ENCODE measurements at regions not wholly inside any gene's neighbourhood (a gene's known extent, or its start where the extent isn't known, plus 50 kb on each side); places are given as distances from the start of the nearest gene placed in this dataset.

DNA sequence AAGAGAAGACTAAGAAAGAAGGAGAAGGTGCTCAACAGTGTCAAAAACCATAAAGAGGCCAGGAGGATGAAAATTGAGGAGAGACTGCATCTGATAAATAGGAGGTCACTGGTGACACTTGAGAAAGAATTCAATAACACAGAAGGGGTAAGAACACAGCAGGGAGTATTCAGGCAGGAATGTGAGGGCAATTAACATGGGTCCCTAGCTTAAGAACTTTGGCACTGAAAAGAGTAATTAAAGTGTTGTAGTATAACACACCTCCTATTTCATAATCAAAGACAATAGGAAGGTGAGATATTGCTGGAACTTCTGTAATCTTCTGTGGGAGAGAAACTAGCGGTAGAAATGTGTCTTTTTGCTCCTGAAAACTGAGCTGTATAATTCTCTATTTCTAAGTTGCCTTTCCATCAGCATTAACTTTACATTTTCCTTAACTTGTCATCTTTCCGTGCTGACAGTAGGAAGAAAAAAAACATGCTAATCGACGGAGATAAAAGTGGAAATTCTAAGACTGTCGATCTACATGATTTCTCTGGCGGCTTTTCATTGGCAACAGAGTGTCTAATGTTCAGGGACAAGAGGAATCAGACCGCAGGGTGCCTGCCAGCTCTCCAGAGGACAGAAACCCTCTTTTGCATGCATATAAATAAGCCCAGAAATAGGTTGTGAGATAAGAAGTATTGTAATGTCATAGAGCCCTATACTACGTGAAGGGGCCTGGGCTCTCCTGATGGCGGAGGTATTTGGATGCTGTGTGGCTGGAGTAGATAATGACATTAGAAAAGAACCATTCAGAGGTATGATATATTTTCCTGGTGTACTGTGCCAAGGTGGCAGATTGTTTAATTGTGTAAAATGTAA is 147.9 kb upstream of the GAP43 start:
- no peak for DNase-seq

DNA sequence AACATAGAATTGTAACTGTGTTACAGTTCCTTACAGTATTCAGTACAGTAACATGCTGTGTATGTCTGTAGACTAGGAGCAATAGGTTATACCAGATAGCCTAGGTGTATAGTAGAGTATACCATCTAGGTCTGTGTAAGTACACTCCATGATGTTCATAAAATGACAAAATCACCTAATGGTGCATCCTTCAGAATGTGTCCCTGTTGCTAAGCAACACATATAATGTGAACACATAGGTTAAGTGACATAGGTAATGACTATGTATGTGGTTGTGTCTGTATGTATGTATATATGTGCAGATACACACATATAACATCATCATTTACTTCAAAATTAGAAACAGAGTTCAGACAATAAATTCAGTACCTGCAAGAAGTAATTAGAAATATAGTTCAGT is 146.8 kb upstream of the GAP43 start:
- no peak for DNase-seq

DNA sequence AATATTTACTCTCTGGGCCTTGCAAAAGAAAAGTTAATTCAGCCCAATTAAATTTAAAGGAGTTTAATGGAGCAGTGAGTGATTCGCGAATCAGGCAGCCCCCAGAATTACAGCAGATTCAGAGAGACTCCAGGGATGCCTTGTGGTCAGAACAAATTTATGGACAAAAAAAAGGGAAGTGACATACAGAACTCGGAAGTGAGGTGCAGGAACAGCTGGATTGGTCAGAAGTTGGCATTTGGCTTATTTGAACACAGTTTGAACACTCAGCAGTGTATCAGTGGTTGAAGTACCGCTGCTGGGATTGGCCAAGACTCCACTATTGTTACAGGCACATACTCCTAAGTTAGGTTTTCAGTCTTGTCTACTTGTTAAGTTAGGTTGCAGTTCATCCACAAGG is 145.0 kb upstream of the GAP43 start:
- DNase-seq = no peak

DNA sequence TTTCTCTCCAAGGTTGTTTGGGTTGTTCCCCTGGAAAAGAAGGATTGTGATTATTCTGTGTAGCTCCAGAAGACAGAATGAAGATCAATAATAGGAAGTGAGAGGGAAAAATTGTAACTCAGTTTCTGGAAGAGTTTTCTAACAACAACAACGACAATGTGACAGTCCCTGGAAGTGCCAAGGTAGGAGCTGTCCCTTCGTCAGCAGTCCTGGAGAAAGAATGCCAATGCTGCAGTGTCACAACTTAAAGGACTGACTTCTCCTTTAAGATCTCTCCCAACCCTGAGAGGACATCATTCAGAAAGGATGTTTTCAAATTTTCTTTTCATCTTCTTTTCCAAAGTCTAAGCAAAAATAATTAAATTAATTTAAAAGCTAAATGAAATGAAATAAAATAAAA is 136.4 kb upstream of the GAP43 start:
- no peak for DNase-seq

DNA sequence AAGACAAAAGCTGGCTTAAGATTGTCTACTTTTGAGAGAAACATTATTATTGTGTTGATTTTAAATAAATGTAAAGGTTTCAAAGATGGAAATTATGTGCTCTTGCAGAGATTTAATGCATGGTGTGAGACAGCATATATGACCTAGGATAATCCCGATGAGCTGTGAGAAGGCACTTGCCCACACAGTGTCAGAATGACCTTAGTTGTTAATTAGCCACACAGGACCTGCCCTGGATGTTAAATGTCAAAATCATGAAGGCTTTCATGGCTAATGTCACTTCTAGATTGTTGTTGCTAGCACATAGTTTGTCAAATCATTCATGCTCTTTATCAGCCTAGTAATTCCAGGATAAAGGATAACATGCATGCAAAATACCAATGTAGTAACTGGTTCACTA is 135.3 kb upstream of the GAP43 start:
- DNase-seq = no peak

DNA sequence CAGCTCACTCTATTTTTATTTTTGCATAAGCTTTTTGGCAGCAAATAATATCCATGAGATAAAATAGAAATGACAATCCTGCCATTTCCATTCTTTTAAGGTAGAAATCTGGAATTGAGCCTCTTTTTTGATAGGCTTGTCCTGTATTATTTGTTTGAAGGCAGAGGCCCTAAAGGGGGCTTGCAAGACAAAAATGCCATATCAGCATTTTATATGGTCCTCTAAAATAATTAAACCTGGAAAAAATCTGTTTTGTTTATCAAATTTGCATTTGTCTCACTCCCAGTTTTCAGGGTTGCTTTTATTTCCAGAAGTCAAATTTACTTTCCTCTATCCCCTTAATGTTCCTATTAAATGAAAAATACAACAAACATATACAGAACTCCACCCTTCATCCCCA is 134.9 kb upstream of the GAP43 start:
- no peak for DNase-seq

DNA sequence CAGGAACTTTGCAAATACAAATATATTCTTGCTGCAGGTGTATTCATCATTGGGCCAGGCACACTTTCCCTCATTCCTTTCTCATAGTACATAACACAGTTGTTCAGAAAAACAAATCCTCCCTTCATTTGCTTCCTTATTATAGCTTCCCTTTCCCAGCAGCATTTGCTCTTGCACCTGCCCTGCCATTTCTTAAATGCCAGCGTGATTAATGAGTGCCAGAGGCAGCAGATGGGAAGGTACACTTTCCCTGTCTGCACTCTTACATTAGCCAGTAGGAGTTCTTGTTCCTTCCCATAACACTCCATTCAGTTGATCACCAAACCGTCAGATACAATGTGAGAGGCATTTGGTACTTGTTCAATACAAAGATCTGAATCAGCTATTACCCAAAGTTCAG is 128.5 kb upstream of the GAP43 start:
- no peak for DNase-seq

DNA sequence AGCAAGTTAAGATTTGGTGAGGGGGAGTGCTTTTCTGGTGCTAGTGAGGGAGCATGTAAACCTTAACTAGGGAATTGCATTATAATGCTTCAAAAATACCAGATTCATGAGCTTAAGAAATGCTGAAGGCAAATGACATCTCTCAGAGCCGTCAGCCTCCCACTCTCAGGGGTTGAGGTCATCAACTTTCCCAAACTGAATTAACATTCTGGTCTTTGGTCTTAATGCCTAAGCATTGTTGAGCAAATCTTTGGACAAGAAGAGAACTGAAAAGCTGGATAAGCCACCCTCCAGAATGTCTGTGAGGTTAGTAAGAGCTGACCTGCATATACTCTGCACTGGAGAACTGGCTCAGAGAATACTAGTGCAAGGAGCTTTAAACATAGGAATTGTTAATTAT is 124.9 kb upstream of the GAP43 start:
- DNase-seq = no peak

DNA sequence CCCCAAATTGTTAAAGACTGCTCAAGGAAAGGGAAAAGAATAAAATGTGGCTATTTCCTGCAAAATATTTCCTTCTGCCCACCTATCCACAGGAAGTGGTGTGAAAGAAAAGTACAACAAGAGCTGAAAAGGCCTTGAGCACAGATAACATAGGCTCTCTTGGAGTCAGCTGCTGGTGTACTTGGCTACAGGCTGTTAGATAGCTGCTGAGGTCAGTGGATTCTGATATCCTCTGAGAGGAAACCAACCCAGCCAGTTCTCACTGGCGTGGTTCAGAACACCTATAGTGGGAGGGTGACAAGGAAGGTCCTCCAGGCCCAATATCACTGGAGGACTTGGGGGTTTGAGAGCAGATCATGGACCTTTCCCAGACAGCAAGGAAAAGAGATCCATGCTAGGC is 124.4 kb upstream of the GAP43 start:
- DNase-seq = no peak

DNA sequence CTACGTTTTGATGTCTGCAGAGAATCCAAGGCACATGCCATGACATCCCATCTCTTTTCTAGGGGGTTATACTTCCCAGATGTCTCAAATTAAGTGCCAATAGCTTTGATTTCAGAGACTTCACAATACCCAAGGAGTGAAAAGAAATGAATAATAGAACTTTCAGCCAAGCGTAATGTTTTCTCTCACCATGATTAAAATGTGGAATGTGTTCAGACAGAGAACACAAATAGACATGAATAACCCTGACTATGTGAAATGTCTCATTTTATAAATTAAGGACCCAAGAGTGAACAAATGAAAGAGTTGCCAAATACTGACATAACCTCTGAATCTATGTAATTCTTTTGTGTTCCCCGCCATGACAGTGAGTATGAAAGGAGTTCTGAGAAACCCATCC is 123.6 kb upstream of the GAP43 start:
- DNase-seq = no peak

DNA sequence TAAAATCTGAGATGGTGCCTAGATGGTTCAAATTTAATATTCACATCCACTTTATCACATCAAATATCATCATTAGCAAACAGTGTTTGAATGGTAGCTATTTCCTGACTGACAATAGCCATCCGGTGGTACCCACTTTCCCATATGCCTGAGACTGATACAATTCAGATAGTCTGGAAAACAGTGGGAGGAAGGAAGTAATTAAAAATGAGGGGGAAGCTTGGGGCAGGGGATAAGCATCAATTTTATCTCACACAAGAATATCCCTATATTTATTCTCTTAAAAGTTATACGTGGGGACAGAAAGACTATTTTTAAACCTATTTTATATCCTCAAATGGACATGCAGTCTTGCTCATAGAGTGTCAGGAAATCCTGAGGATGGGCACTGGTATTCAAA is 122.5 kb upstream of the GAP43 start:
- no peak for DNase-seq

DNA sequence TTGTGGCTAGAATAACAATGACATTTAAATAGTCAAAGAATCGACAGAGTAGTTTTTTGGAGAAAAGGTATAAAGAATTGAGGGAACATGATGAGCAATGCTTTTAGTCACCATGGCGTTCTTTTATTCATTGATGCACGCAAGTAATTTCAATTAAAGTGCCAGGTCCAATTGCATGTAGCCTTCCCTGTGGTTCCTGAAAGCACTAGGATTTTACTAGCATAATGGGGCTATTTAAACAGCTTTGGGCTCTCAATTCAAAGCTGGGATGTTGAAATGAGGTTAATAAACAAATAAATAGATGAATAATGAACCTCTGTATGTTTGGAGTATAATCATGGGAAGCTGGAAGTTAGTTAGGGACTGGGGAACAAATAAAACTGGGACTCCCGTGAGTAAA is 121.2 kb upstream of the GAP43 start:
- DNase-seq = no peak

DNA sequence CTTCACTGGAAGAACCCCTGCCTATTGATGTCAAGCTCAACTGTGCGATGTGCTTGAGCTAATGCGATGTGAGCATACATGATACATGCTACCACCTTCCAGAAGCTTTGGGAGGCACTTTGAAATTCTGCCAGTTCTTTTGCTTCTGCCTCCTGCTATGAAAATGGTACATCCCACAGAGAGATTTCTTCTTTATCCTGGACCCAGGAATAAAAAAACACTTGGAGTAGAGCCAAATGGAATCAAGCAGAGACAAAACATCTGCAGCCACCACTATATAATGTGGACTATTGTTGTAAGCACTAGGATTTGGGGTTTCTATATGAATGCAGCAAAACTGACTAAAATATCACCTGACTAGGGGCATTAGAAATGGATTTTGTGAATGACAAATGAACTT is 119.9 kb upstream of the GAP43 start:
- no peak for DNase-seq

DNA sequence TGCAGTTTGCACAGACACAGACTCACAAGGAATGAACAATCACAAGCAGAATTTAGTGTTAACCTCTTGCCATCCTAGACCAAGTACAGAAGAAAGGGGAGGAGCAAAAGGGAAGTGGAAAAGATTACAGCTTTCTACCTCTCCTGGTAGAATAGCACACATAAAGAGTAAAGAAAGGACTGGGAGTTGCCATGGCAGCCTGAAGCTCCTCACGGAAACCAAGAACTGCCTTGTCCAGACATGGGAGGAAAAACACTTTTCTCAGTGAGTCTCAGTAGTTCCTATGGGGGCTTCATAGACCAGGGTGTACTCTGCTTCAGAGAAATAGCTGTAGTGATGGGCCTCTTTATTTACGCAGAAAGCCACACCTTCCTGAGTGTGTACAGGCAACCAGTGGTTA is 114.7 kb upstream of the GAP43 start:
- DNase-seq = no peak

DNA sequence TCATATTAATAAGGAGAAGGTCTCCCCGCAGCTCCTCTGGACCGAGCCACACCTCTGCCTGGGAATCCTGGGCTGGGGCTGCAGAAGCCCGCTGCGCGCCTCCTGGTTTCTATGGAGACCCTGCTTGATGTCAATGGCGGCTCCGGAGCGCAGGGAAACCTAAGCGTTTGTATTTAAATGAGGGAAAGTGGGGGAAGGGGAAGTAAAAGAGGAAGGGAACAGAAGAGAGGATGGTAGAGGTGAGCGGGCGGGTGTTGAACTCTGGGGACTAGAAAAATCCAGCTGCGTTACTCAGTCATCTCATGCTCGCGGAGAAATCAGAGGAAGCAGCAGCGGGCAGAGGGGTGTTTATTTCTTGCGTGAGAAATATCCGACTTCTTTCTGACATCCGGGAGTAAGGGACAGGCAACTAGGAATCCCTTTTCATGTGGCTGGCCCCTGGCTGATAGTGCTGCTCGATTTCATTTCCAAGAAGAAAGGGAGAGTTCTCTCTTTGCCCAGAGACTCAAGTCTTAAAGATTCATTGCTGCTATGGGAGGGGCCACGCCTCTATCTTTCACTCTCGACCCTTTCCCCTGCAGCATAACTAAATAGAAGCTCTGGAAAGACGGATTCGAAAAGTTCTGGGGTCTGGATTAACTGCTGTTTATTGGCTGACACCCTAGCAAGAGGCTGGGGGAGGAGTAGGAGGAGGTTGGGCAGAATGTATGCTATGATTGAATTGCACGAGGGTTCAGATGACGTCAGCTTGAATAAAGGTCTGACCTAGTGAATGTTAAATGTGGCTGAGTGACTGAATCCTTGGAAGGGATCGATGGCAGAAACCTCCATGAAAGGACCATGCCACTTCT is 110.5 kb upstream of the GAP43 start:
- peak; percentile 66 for DNase-seq

DNA sequence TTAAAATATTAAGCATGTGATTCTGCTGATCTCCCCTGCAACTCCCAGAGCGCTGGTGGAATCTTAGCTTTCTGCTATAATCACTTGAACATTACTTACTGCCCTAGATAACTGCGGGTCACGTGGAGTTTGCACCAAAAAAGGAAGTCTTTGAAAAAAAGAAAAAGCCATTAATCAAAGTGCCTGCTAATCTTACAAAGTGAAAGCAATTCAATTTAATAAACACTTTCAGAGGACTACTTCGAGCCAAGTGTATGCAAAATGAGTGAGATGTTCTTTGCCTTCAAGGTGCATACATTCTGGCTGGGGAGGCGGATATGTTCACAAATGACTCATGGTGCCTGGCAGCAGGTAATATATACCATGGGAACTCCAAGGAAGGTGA is 109.9 kb upstream of the GAP43 start:
- no peak for DNase-seq

DNA sequence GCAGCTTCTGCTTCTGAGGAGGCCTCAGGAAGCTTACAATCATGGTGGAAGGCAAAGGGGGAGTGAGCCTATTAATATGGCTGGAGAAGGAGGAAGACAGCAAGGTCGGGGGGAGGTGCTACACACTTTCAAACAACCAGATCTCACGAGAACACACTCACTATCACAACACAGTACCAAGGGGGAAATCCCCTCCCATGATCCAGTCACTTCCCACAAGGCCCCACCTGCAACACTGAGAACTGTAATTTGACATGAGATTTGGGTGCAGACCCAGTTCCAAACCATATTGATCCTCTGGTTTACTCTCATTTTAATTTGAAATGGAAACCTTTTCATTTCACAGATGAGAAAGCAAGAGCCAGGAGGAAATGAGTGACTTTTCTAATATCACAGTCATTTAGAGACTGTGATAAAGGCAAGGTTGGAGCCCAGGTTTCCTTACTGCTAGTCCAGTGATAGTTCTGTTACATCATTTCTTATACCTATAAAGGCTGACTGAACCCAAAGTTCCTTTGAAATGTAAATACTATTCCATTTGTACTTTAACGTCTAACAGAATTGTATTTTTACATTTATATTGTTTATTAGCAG is 105.8 kb upstream of the GAP43 start:
- DNase-seq = no peak

DNA sequence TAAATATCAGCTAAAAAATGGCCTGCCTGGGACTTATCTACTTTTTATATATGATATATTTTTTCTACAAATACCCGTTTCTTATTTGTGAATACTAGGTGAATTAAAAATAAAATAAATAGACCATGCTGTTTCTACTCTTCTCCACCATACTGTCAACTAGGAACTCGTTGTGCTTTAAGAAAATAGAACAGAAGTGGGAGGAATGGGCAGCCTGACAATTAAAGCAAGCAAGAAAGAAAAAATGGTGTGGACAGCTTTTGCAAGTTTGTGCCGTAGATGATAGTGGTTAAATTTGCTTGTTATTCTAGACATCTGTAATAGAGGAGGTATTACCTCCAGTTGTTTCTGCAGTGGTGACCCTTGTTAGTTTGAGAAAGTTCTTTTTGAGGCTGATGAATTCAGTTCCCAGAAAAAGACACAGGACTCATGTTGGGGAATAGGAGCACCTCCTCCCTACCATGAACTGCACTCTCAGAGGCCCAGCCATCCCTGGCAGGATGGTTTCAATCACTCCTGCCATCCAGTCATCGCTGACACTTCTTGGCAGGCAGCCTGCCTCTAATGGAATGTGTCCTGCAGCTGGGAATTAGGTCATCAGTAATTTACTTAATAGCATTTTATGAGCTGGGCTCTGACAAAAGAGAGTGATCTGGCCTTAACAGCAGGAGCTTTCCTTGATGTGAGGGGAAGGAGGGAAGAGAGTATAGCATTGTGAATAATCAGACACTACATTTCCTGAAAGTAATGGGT is 105.0 kb upstream of the GAP43 start:
- DNase-seq = peak; percentile 35

DNA sequence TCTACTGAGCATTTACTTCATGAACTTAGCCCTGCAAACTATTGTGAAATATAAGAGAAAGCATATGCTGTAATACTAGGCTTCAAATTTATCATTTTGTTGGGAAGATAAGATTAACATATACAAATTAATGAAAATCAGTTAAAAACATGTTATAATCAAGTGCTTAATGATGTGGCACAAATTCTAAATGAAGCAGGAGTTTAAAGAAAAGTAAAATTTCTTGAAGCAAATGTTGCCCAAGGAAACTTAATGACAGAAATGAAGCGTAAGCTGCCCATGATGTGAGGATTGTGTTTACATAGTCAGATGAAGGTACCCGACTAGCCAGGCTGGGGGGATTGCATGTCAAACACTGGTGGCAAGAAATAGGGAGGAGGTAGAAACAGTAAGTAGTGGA is 103.1 kb upstream of the GAP43 start:
- no peak for DNase-seq

DNA sequence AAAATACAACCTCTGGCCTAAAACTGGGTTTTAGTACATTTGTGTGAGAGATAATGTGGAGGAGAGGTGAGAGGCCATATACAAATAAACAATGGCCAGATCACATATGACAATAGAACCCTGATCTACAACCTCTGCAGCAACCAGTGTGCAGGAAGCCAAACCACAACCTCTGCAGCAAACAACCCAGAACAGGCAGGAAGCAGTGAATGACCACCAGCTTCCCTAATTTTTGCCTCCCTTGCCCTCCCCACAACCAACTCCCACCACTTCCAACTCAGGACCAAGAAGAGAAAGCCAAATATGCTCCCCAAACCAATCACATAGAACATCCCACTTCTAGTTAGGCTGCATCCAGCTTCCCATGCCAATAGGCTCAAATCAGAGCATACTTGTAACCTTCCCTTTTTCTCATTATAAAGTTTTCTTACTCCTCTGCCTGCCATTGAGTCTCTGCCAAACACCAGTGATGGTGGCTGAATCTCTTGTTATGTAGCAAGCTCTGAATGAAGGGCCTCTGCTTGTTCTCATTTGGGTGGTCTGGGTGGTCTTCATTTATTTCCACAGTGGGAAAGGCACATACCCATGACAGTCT is 102.6 kb upstream of the GAP43 start:
- DNase-seq = no peak

DNA sequence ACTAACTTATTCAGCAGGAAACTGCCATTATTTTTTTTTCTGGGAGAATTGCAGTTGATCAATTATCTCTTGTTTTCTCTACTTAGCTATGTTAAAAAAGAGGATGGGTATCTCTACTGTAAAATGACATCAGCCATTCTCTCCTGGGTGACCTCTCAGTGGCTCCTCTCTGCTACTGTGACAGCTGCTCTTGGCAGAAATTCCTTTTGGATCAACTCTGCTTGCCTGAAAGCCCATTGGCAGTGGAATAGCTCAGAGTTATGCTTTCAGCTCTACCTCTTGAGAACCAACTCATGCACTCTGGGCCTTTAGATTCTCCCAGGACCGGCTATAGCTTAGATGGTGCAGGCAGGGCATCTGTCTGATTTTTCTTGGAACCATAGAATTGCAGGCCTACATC is 99.9 kb upstream of the GAP43 start:
- no peak for DNase-seq

DNA sequence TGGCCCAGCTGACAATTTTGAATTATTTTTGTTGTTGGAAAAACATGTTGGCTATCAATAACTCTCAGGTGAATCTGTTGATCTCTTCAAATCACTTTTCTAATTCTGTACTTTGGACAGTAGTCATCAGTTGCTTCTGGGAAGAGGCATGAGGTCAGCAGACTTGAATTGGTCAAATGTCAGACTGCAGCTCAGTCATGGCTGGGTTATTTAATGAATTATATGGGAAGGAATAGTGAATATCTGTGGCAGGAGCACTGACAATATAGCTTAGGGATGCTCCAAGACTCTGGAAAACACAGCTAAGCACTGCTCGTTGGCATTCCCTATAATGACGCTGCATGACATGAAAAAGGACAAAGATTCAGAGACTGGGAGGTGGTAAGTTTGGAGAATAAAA is 98.8 kb upstream of the GAP43 start:
- no peak for DNase-seq

Measured in right kidney (tissue), 1 donor.